ENCODE measurements at regions not wholly inside any gene's neighbourhood (a gene's known extent, or its start where the extent isn't known, plus 50 kb on each side); places are given as distances from the start of the nearest gene placed in this dataset.

- Histone ChIP-seq H3K36me3 (ENCODE audit: control insufficient read depth, insufficient read depth, low read length) (no peaks in the 10 kb centered on the region), H3K9me3 (ENCODE audit: control insufficient read depth, insufficient read depth, low read depth, low read length) (no peaks in the 10 kb centered on the region), H3K27ac (ENCODE audit: low read length) (no peak overlapping the region), H3K4me3 (ENCODE audit: low read depth in 2 of 2, low read length in 2 of 2) (no peak overlapping the region), H3K27me3 (ENCODE audit: control insufficient read depth, insufficient read depth, low read length) (no peaks in the 10 kb centered on the region), H3K4me1 (ENCODE audit: control insufficient read depth, insufficient read depth, low read length) (no peaks in the 10 kb centered on the region)
- intact Hi-C loops (cut with micrococcal nuclease; ENCODE audit: unreplicated experiment) = no loop called here
- no peak for ATAC-seq
- CTCF ChIA-PET = no interaction called here
- BruUV-seq (replicated peaks) = no TSS peak
- in situ Hi-C loops (cut with HindIII; ENCODE audit: low pct_unique_long_range_greater_than_20kb, low sequenced_read_pairs) = no loop called here
- POLR2A ChIA-PET = no interaction called here
- TF ChIP-seq POLR2AphosphoS5 (IDR thresholded peaks at IDR 0.05; ENCODE audit: low read depth, low read length) (no peak), CTCF (IDR thresholded peaks at IDR 0.05) (no peak), SIN3A (IDR thresholded peaks at IDR 0.05; ENCODE audit: borderline replicate concordance, insufficient read depth, low read depth, low read length) (no peak), TCF7L2 (IDR thresholded peaks at IDR 0.05; ENCODE audit: low read depth, low read length) (no peak), REST (IDR thresholded peaks at IDR 0.05; ENCODE audit: insufficient read depth in 1 of 2, low read depth in 2 of 2, low read length in 1 of 2) (no peak)
- DNase-seq (ENCODE audit: low read depth, low spot score) = no peak
These were observed 198.8 kb upstream of the TGFBR2 start for GRCh38 chr3:30407651-30408050.

GRCh38 chr3:30408105-30408557, 198.3 kb upstream of the TGFBR2 start:
- Histone ChIP-seq H3K27me3 (ENCODE audit: control insufficient read depth, insufficient read depth, low read length) (no peaks in the 10 kb centered on the region), H3K4me1 (ENCODE audit: control insufficient read depth, insufficient read depth, low read length) (no peaks in the 10 kb centered on the region), H3K9me3 (ENCODE audit: control insufficient read depth, insufficient read depth, low read depth, low read length) (no peaks in the 10 kb centered on the region), H3K4me3 (ENCODE audit: low read depth in 2 of 2, low read length in 2 of 2) (no peak overlapping the region), H3K27ac (ENCODE audit: low read length) (no peak overlapping the region), H3K36me3 (ENCODE audit: control insufficient read depth, insufficient read depth, low read length) (no peaks in the 10 kb centered on the region)
- TF ChIP-seq SIN3A (IDR thresholded peaks at IDR 0.05; ENCODE audit: borderline replicate concordance, insufficient read depth, low read depth, low read length) = no peak
- no peak for TF ChIP-seq POLR2AphosphoS5 (IDR thresholded peaks at IDR 0.05; ENCODE audit: low read depth, low read length)
- TF ChIP-seq TCF7L2 (IDR thresholded peaks at IDR 0.05; ENCODE audit: low read depth, low read length) = no peak
- no peak for TF ChIP-seq CTCF (IDR thresholded peaks at IDR 0.05)
- TF ChIP-seq REST (IDR thresholded peaks at IDR 0.05; ENCODE audit: insufficient read depth in 1 of 2, low read depth in 2 of 2, low read length in 1 of 2) = no peak
- DNase-seq (ENCODE audit: low read depth, low spot score) (no peak), ATAC-seq (no peak)
- in situ Hi-C loops (cut with HindIII; ENCODE audit: low pct_unique_long_range_greater_than_20kb, low sequenced_read_pairs) = no loop called here
- ChIA-PET POLR2A (no interaction called here), CTCF (no interaction called here)
- no TSS peak for BruUV-seq (replicated peaks)
- intact Hi-C loops (cut with micrococcal nuclease; ENCODE audit: unreplicated experiment) = no loop called here

All from Panc1 (cell line).